ENCODE measurements at regions not wholly inside any gene's neighbourhood (a gene's known extent, or its start where the extent isn't known, plus 50 kb on each side); places are given as distances from the start of the nearest gene placed in this dataset.

- H3K4me1 ChIP-seq, result no peaks in the 10 kb centered on the region
- WGBS, 5 donors, result 24 to 61% (median 35%) methylated on average over 2 of the region's 2 CpGs
- H3K27ac ChIP-seq, result no peak overlapping the region
- no peak for DNase-seq
- no peaks in the 10 kb centered on the region for H3K36me3 ChIP-seq
- intact Hi-C loops (cut with DNase I; ENCODE audit: low total_unique reads), result no loop called here
- TF ChIP-seq CTCF (IDR thresholded peaks at IDR 0.05), result no peak
- no peak for TF ChIP-seq POLR2AphosphoS5 (IDR thresholded peaks at IDR 0.05)
- TF ChIP-seq EP300 (IDR thresholded peaks at IDR 0.05), result no peak
- no peak for TF ChIP-seq POLR2A (IDR thresholded peaks at IDR 0.05)
- H3K9me3 ChIP-seq, result peaks cover 0 to 11% (median 4%) of the 10 kb centered on the region in 4 donors
- no peak overlapping the region for H3K4me3 ChIP-seq
- H3K27me3 ChIP-seq, result no peaks in the 10 kb centered on the region
Measured at GRCh38 chr3:26515351-26515750, 107.2 kb upstream of the LRRC3B start.

- H3K4me3 ChIP-seq, result no peak overlapping the region
- no peaks in the 10 kb centered on the region for H3K27me3 ChIP-seq
- intact Hi-C loops (cut with DNase I; ENCODE audit: low total_unique reads), result no loop called here
- no peak overlapping the region for H3K27ac ChIP-seq
- DNase-seq, result no peak
- no peaks in the 10 kb centered on the region for H3K36me3 ChIP-seq
- WGBS, 5 donors, result 89 to 97% (median 94%) methylated on average over 1 of the region's 1 CpG
- TF ChIP-seq CTCF (IDR thresholded peaks at IDR 0.05), result no peak
- peaks cover 0 to 34% (median 16%) of the 10 kb centered on the region in 4 donors for H3K9me3 ChIP-seq
- no peaks in the 10 kb centered on the region for H3K4me1 ChIP-seq
Measured at GRCh38 chr3:26521261-26521660, 101.3 kb upstream of the LRRC3B start.

- H3K9me3 ChIP-seq, result peaks cover 0 to 35% (median 10%) of the 10 kb centered on the region in 4 donors
- H3K27me3 ChIP-seq, result no peaks in the 10 kb centered on the region
- no peaks in the 10 kb centered on the region for H3K4me1 ChIP-seq
- DNase-seq, result no peak
- no peaks in the 10 kb centered on the region for H3K36me3 ChIP-seq
- TF ChIP-seq POLR2AphosphoS5 (IDR thresholded peaks at IDR 0.05), result no peak
- TF ChIP-seq EP300 (IDR thresholded peaks at IDR 0.05), result no peak
- no peak for TF ChIP-seq POLR2A (IDR thresholded peaks at IDR 0.05)
- TF ChIP-seq CTCF (IDR thresholded peaks at IDR 0.05), result no peak
- 83 to 95% (median 88%) methylated on average over 1 of the region's 1 CpG for WGBS, 5 donors
- no peak overlapping the region for H3K27ac ChIP-seq
- intact Hi-C loops (cut with DNase I; ENCODE audit: low total_unique reads), result no loop called here
- H3K4me3 ChIP-seq, result no peak overlapping the region
Measured at GRCh38 chr3:26522919-26523318, 99.7 kb upstream of the LRRC3B start.

GRCh38 chr3:26525013-26525412 lies 97.6 kb upstream of the LRRC3B start:
- Histone ChIP-seq H3K9me3 (peaks cover 0 to 43% (median 9%) of the 10 kb centered on the region in 4 donors), H3K36me3 (no peaks in the 10 kb centered on the region), H3K27ac (no peak overlapping the region), H3K4me1 (no peaks in the 10 kb centered on the region), H3K4me3 (no peak overlapping the region), H3K27me3 (no peaks in the 10 kb centered on the region)
- intact Hi-C loops (cut with DNase I; ENCODE audit: low total_unique reads), result no loop called here
- 50 to 96% (median 78%) methylated on average over 2 of the region's 2 CpGs for WGBS, 5 donors
- TF ChIP-seq CTCF (IDR thresholded peaks at IDR 0.05) (no peak), POLR2AphosphoS5 (IDR thresholded peaks at IDR 0.05) (no peak)
- no peak for DNase-seq

GRCh38 chr3:26535151-26535550 lies 87.4 kb upstream of the LRRC3B start:
- H3K27ac ChIP-seq, result no peak overlapping the region
- TF ChIP-seq POLR2A (IDR thresholded peaks at IDR 0.05), result no peak
- no peak for TF ChIP-seq CTCF (IDR thresholded peaks at IDR 0.05)
- TF ChIP-seq EP300 (IDR thresholded peaks at IDR 0.05), result no peak
- TF ChIP-seq POLR2AphosphoS5 (IDR thresholded peaks at IDR 0.05), result no peak
- peaks cover 0 to 4% (median 0%) of the 10 kb centered on the region in 4 donors for H3K9me3 ChIP-seq
- H3K4me3 ChIP-seq, result no peak overlapping the region
- WGBS, 5 donors, result 31 to 69% (median 47%) methylated on average over 2 of the region's 2 CpGs
- DNase-seq, result no peak
- H3K36me3 ChIP-seq, result no peaks in the 10 kb centered on the region
- H3K27me3 ChIP-seq, result no peaks in the 10 kb centered on the region
- H3K4me1 ChIP-seq, result no peaks in the 10 kb centered on the region
- intact Hi-C loops (cut with DNase I; ENCODE audit: low total_unique reads), result no loop called here

All from stomach (tissue), 8 donors.